ENCODE measurements at regions not wholly inside any gene's neighbourhood (a gene's known extent, or its start where the extent isn't known, plus 50 kb on each side); places are given as distances from the start of the nearest gene placed in this dataset.
"Not testable (repeated sequence)": the region's sequence is repeated elsewhere in the genome, so short reads cannot be mapped to it uniquely, and the experiment has no call there.

GRCh38 chr9:17083258-17083657 is 51.6 kb upstream of the CNTLN start:
- H3K4me1 Mint-ChIP-seq, result no peaks in the 10 kb centered on the region

GRCh38 chr9:17082343-17083064 is 52.3 kb upstream of the CNTLN start:
- H3K27me3 Mint-ChIP-seq, result no peaks in the 10 kb centered on the region
- H3K4me1 Mint-ChIP-seq, result no peaks in the 10 kb centered on the region
- H3K9me3 Mint-ChIP-seq, result no peaks in the 10 kb centered on the region
- H3K4me3 Mint-ChIP-seq, result no peak overlapping the region
- DNase-seq, result no peak
- no peak overlapping the region for H3K27ac Mint-ChIP-seq
- no peaks in the 10 kb centered on the region for H3K36me3 Mint-ChIP-seq

More at GRCh38 chr9:17083258-17083657, 51.6 kb upstream of the CNTLN start:
- H3K4me3 Mint-ChIP-seq, result no peak overlapping the region
- no peak for DNase-seq
- H3K27me3 Mint-ChIP-seq, result no peaks in the 10 kb centered on the region
- no peaks in the 10 kb centered on the region for H3K9me3 Mint-ChIP-seq
- no peaks in the 10 kb centered on the region for H3K36me3 Mint-ChIP-seq
- no peak overlapping the region for H3K27ac Mint-ChIP-seq

GRCh38 chr9:17081814-17082213 is 53.0 kb upstream of the CNTLN start:
- Mint-ChIP-seq H3K4me3 (no peak overlapping the region), H3K9me3 (no peaks in the 10 kb centered on the region), H3K36me3 (no peaks in the 10 kb centered on the region), H3K27me3 (no peaks in the 10 kb centered on the region), H3K27ac (no peak overlapping the region), H3K4me1 (no peaks in the 10 kb centered on the region)
- DNase-seq, result no peak

GRCh38 chr9:17081351-17081750 is 53.5 kb upstream of the CNTLN start:
- Mint-ChIP-seq H3K36me3 (no peaks in the 10 kb centered on the region), H3K27me3 (no peaks in the 10 kb centered on the region), H3K4me3 (no peak overlapping the region), H3K27ac (no peak overlapping the region), H3K9me3 (no peaks in the 10 kb centered on the region), H3K4me1 (no peaks in the 10 kb centered on the region)
- DNase-seq, result no peak

- no peak overlapping the region for H3K27ac Mint-ChIP-seq
- no peak for DNase-seq
- no peak overlapping the region for H3K4me3 Mint-ChIP-seq
- H3K4me1 Mint-ChIP-seq, result no peaks in the 10 kb centered on the region
- H3K36me3 Mint-ChIP-seq, result no peaks in the 10 kb centered on the region
- H3K9me3 Mint-ChIP-seq, result no peaks in the 10 kb centered on the region
- no peaks in the 10 kb centered on the region for H3K27me3 Mint-ChIP-seq
Observed at GRCh38 chr9:17075758-17076485, 58.9 kb upstream of the CNTLN start.

GRCh38 chr9:17075146-17075757 is 59.6 kb upstream of the CNTLN start:
- Mint-ChIP-seq H3K36me3 (no peaks in the 10 kb centered on the region), H3K4me3 (no peak overlapping the region), H3K9me3 (no peaks in the 10 kb centered on the region)

GRCh38 chr9:17072563-17072962 is 62.3 kb upstream of the CNTLN start:
- H3K27me3 Mint-ChIP-seq, result not testable (repeated sequence)

More at GRCh38 chr9:17075146-17075757, 59.6 kb upstream of the CNTLN start:
- no peak overlapping the region for H3K27ac Mint-ChIP-seq
- H3K4me1 Mint-ChIP-seq, result no peaks in the 10 kb centered on the region
- H3K27me3 Mint-ChIP-seq, result no peaks in the 10 kb centered on the region
- DNase-seq, result no peak

GRCh38 chr9:17068671-17069070 is 66.2 kb upstream of the CNTLN start:
- H3K36me3 Mint-ChIP-seq, result no peaks in the 10 kb centered on the region
- H3K4me3 Mint-ChIP-seq, result no peak overlapping the region
- no peaks in the 10 kb centered on the region for H3K4me1 Mint-ChIP-seq
- H3K9me3 Mint-ChIP-seq, result no peaks in the 10 kb centered on the region
- H3K27me3 Mint-ChIP-seq, result peaks cover 3% of the 10 kb centered on the region
- DNase-seq, result no peak
- no peak overlapping the region for H3K27ac Mint-ChIP-seq

More at GRCh38 chr9:17072563-17072962, 62.3 kb upstream of the CNTLN start:
- not testable (repeated sequence) for H3K4me1 Mint-ChIP-seq, H3K4me3 Mint-ChIP-seq, H3K36me3 Mint-ChIP-seq, DNase-seq, H3K9me3 Mint-ChIP-seq, H3K27ac Mint-ChIP-seq

- Mint-ChIP-seq H3K36me3 (no peaks in the 10 kb centered on the region), H3K4me3 (no peak overlapping the region), H3K27ac (no peak overlapping the region), H3K27me3 (peaks cover 7% of the 10 kb centered on the region), H3K9me3 (no peaks in the 10 kb centered on the region), H3K4me1 (no peaks in the 10 kb centered on the region)
- no peak for DNase-seq
Observed at GRCh38 chr9:17065062-17065461, 69.8 kb upstream of the CNTLN start.

- no peaks in the 10 kb centered on the region for H3K9me3 Mint-ChIP-seq
- no peak for DNase-seq
- H3K4me1 Mint-ChIP-seq, result no peaks in the 10 kb centered on the region
- H3K36me3 Mint-ChIP-seq, result no peaks in the 10 kb centered on the region
- H3K4me3 Mint-ChIP-seq, result no peak overlapping the region
- H3K27ac Mint-ChIP-seq, result no peak overlapping the region
- H3K27me3 Mint-ChIP-seq, result peaks cover 7% of the 10 kb centered on the region
Observed at GRCh38 chr9:17064558-17064957, 70.3 kb upstream of the CNTLN start.

- Mint-ChIP-seq H3K36me3 (no peaks in the 10 kb centered on the region), H3K27ac (no peak overlapping the region), H3K4me1 (no peaks in the 10 kb centered on the region), H3K4me3 (no peak overlapping the region), H3K9me3 (no peaks in the 10 kb centered on the region), H3K27me3 (peaks cover 7% of the 10 kb centered on the region)
- no peak for DNase-seq
Observed at GRCh38 chr9:17063535-17064135, 71.2 kb upstream of the CNTLN start.

- Mint-ChIP-seq H3K4me1 (no peaks in the 10 kb centered on the region), H3K4me3 (no peak overlapping the region), H3K36me3 (no peaks in the 10 kb centered on the region), H3K27ac (no peak overlapping the region), H3K27me3 (peaks cover 4% of the 10 kb centered on the region), H3K9me3 (no peaks in the 10 kb centered on the region)
- DNase-seq, result no peak
Observed at GRCh38 chr9:17062497-17062896, 72.3 kb upstream of the CNTLN start.

- no peak overlapping the region for H3K4me3 Mint-ChIP-seq
- no peaks in the 10 kb centered on the region for H3K4me1 Mint-ChIP-seq
- peaks cover 4% of the 10 kb centered on the region for H3K27me3 Mint-ChIP-seq
- no peak overlapping the region for H3K27ac Mint-ChIP-seq
- H3K9me3 Mint-ChIP-seq, result no peaks in the 10 kb centered on the region
- no peak for DNase-seq
- no peaks in the 10 kb centered on the region for H3K36me3 Mint-ChIP-seq
Observed at GRCh38 chr9:17060450-17060849, 74.4 kb upstream of the CNTLN start.

- Mint-ChIP-seq H3K4me1 (no peaks in the 10 kb centered on the region), H3K27me3 (peaks cover 4% of the 10 kb centered on the region), H3K27ac (no peak overlapping the region), H3K9me3 (no peaks in the 10 kb centered on the region), H3K4me3 (no peak overlapping the region), H3K36me3 (no peaks in the 10 kb centered on the region)
- no peak for DNase-seq
Observed at GRCh38 chr9:17059465-17059864, 75.4 kb upstream of the CNTLN start.

GRCh38 chr9:17057729-17058128 is 77.1 kb upstream of the CNTLN start:
- no peak for DNase-seq
- Mint-ChIP-seq H3K9me3 (no peaks in the 10 kb centered on the region), H3K27me3 (no peaks in the 10 kb centered on the region), H3K27ac (no peak overlapping the region), H3K36me3 (no peaks in the 10 kb centered on the region), H3K4me1 (no peaks in the 10 kb centered on the region), H3K4me3 (no peak overlapping the region)

Data from activated naive CD8-positive, alpha-beta T cell treated with anti-CD3 and anti-CD28 coated beads for 36 hours (primary cell).